GM21529 (cell line): ENCODE measurements at regions not wholly inside any gene's neighbourhood (a gene's known extent, or its start where the extent isn't known, plus 50 kb on each side); places are given as distances from the start of the nearest gene placed in this dataset.

ENCODE experiments used
- ATAC-seq: cut with Tn5 transposase; IDR thresholded peaks from one replicate; pipeline ENCODE4 v1.9.1; 2021; ENCODE audit not compliant: unreplicated experiment

GRCh38 chr1:240019524-240019923 is 72.2 kb upstream of the FMN2 start:
- no peak for ATAC-seq

- ATAC-seq = no peak
Measured at GRCh38 chr1:240020871-240021270, 70.8 kb upstream of the FMN2 start.

- no peak for ATAC-seq
Measured at GRCh38 chr1:240021709-240022108, 70.0 kb upstream of the FMN2 start.

- ATAC-seq = peak; percentile 91
Measured at GRCh38 chr1:240027059-240027462, 64.6 kb upstream of the FMN2 start.

- no peak for ATAC-seq
Measured at GRCh38 chr1:240029418-240029817, 62.3 kb upstream of the FMN2 start.

GRCh38 chr1:240030236-240030635 is 61.4 kb upstream of the FMN2 start:
- ATAC-seq = no peak

- ATAC-seq = no peak
Measured at GRCh38 chr1:240031009-240031408, 60.7 kb upstream of the FMN2 start.

- no peak for ATAC-seq
Measured at GRCh38 chr1:240031414-240031813, 60.3 kb upstream of the FMN2 start.

- no peak for ATAC-seq
Measured at GRCh38 chr1:240033406-240033805, 58.3 kb upstream of the FMN2 start.

GRCh38 chr1:240036526-240036925 is 55.2 kb upstream of the FMN2 start:
- ATAC-seq = no peak
